Endothelial cell (in vitro differentiated cells): ENCODE measurements at regions not wholly inside any gene's neighbourhood (a gene's known extent, or its start where the extent isn't known, plus 50 kb on each side); places are given as distances from the start of the nearest gene placed in this dataset.

Source experiments
- DNase-seq: peaks from one replicate; pipeline ENCODE4 v3.0.0; 2021; ENCODE audit warnings: low spot score
- H3K27ac Mint-ChIP-seq: one replicate; pipeline ENCODE4 v1.8.0; 2021; ENCODE audit warnings: mixed read lengths, inconsistent platforms; ENCODE audit not compliant: unreplicated experiment
- H3K27me3 Mint-ChIP-seq: one replicate; pipeline ENCODE4 v1.8.0; 2021; ENCODE audit warnings: mild to moderate bottlenecking, moderate library complexity, mixed read lengths, inconsistent platforms; ENCODE audit not compliant: unreplicated experiment
- H3K36me3 Mint-ChIP-seq: one replicate; pipeline ENCODE4 v1.8.0; 2021; ENCODE audit warnings: mild to moderate bottlenecking, low read depth, mixed read lengths, inconsistent platforms; ENCODE audit not compliant: unreplicated experiment
- H3K4me1 Mint-ChIP-seq: one replicate; pipeline ENCODE4 v1.8.0; 2021; ENCODE audit warnings: mild to moderate bottlenecking, mixed read lengths, inconsistent platforms; ENCODE audit not compliant: unreplicated experiment
- H3K4me3 Mint-ChIP-seq: one replicate; pipeline ENCODE4 v1.8.0; 2021; ENCODE audit warnings: mild to moderate bottlenecking, mixed read lengths, inconsistent platforms; ENCODE audit not compliant: unreplicated experiment
- H3K9me3 Mint-ChIP-seq: one replicate; pipeline ENCODE4 v1.8.0; 2021; ENCODE audit warnings: mixed read lengths, inconsistent platforms; ENCODE audit not compliant: unreplicated experiment
- TF ChIP-seq, protein P1 (sequence below): fragments of 200-600 bp; sonication (generic); IDR thresholded peaks from one replicate; pipeline ENCODE4 v1.5.0; 2021; ENCODE audit warnings: antibody characterized with exemption; ENCODE audit not compliant: unreplicated experiment

GRCh38 chr18:66742832-66743231 is 138.9 kb upstream of the CDH19 start:
- Mint-ChIP-seq H3K4me3 (no peak overlapping the region), H3K27me3 (no peaks in the 10 kb centered on the region), H3K9me3 (no peaks in the 10 kb centered on the region), H3K4me1 (no peaks in the 10 kb centered on the region), H3K36me3 (no peaks in the 10 kb centered on the region), H3K27ac (no peak overlapping the region)
- DNase-seq, result no peak
- TF ChIP-seq, protein P1, sequence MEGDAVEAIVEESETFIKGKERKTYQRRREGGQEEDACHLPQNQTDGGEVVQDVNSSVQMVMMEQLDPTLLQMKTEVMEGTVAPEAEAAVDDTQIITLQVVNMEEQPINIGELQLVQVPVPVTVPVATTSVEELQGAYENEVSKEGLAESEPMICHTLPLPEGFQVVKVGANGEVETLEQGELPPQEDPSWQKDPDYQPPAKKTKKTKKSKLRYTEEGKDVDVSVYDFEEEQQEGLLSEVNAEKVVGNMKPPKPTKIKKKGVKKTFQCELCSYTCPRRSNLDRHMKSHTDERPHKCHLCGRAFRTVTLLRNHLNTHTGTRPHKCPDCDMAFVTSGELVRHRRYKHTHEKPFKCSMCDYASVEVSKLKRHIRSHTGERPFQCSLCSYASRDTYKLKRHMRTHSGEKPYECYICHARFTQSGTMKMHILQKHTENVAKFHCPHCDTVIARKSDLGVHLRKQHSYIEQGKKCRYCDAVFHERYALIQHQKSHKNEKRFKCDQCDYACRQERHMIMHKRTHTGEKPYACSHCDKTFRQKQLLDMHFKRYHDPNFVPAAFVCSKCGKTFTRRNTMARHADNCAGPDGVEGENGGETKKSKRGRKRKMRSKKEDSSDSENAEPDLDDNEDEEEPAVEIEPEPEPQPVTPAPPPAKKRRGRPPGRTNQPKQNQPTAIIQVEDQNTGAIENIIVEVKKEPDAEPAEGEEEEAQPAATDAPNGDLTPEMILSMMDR, result no peak

- Mint-ChIP-seq H3K27ac (no peak overlapping the region), H3K9me3 (no peaks in the 10 kb centered on the region), H3K4me3 (no peak overlapping the region), H3K27me3 (peaks cover 2% of the 10 kb centered on the region), H3K4me1 (no peaks in the 10 kb centered on the region), H3K36me3 (no peaks in the 10 kb centered on the region)
- TF ChIP-seq, protein P1, result no peak
- DNase-seq, result no peak
Measured at GRCh38 chr18:66735933-66736332, 132.0 kb upstream of the CDH19 start.

- H3K36me3 Mint-ChIP-seq, result no peaks in the 10 kb centered on the region
- TF ChIP-seq, protein P1, result no peak
- no peaks in the 10 kb centered on the region for H3K9me3 Mint-ChIP-seq
- no peak for DNase-seq
- H3K4me1 Mint-ChIP-seq, result no peaks in the 10 kb centered on the region
- H3K27me3 Mint-ChIP-seq, result peaks cover 2% of the 10 kb centered on the region
- no peak overlapping the region for H3K4me3 Mint-ChIP-seq
- H3K27ac Mint-ChIP-seq, result no peak overlapping the region
Measured at GRCh38 chr18:66734451-66734850, 130.6 kb upstream of the CDH19 start.

DNA sequence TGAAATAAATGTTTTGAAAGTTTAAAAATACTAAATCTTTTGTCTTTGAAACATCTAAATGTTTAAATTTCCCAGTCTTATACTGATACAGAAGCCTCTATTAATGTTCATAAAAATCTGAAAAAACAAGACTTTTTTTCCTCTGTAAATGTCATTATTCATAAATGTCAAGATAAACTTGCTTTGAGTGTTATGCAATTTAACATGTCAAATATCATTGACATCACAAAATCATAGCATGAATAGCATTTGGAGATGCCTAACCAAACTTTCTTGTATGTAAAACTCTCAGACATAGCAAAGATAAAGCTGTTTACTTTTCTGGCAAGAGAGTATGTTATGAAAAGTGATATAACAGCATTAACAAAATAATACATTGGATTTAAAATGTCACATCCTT is 128.0 kb upstream of the CDH19 start:
- TF ChIP-seq, protein P1, result no peak
- H3K4me3 Mint-ChIP-seq, result no peak overlapping the region
- no peak overlapping the region for H3K27ac Mint-ChIP-seq
- no peaks in the 10 kb centered on the region for H3K9me3 Mint-ChIP-seq
- H3K36me3 Mint-ChIP-seq, result no peaks in the 10 kb centered on the region
- peaks cover 2% of the 10 kb centered on the region for H3K27me3 Mint-ChIP-seq
- no peaks in the 10 kb centered on the region for H3K4me1 Mint-ChIP-seq
- DNase-seq, result no peak

DNA sequence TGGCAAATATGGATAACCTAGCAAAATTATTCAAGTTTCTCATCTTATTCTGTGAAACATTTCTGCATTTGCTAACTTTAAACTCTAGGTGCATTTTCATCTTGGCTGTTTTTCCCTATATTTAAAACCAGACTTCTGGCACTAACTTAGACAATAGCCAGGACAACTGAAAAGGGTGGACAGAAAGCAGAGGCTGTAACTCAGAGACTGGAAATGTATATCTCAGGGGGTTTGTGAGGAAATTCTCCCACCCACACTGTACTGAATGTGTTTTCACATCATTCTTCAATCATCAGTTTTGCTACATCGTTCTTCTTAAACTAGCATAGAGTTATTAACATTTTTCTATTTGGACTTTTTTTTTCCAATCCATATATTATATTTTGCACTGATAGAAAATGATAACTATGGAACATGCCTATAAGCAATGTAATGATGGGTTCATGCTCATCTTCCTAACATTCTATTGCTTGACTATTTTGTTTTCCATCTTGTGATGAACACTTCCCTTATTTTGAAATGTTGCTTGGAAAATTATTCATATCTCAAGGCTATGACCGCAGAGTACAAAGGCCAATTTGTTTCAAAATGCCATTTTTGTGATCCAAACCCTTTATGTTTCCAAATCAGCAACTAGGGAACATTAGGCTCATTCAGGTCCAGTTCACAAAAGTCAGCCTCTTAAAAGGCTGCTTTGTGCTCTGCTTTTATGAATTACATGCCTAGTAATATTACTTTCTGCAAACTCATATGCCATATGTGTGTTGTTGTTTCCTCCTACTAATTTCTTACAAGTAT is 125.8 kb upstream of the CDH19 start:
- Mint-ChIP-seq H3K27me3 (peaks cover 2% of the 10 kb centered on the region), H3K4me3 (no peak overlapping the region), H3K36me3 (no peaks in the 10 kb centered on the region), H3K4me1 (no peaks in the 10 kb centered on the region), H3K27ac (no peak overlapping the region), H3K9me3 (no peaks in the 10 kb centered on the region)
- TF ChIP-seq, protein P1, result no peak
- DNase-seq, result no peak
